Neural cell (in vitro differentiated cells): ENCODE measurements at regions not wholly inside any gene's neighbourhood (a gene's known extent, or its start where the extent isn't known, plus 50 kb on each side); places are given as distances from the start of the nearest gene placed in this dataset.

Experiments
- EP300 ChIP-seq: fragments of 450-650 bp; conservative IDR thresholded peaks from 2 replicates; pipeline ENCODE4 v1.6.1; 2014; ENCODE audit warnings: antibody characterized with exemption, mild to moderate bottlenecking, moderate library complexity; ENCODE audit not compliant: poor library complexity, severe bottlenecking
- POLR2AphosphoS5 ChIP-seq: IDR thresholded peaks from 2 replicates; pipeline ENCODE4 v1.6.1; 2012
- TAF1 ChIP-seq: IDR thresholded peaks from 2 replicates; pipeline ENCODE4 v1.6.1; 2012; ENCODE audit warnings: low read depth
- TF ChIP-seq, protein P1 (sequence below): fragments of 450-650 bp; IDR thresholded peaks from 2 replicates; pipeline ENCODE4 v1.5.1; 2014; ENCODE audit warnings: antibody characterized with exemption, mild to moderate bottlenecking, moderate library complexity; ENCODE audit not compliant: poor library complexity, severe bottlenecking

GRCh38 chr1:37255868-37256267, 218.5 kb upstream of the ZC3H12A start:
- TF ChIP-seq, protein P1, sequence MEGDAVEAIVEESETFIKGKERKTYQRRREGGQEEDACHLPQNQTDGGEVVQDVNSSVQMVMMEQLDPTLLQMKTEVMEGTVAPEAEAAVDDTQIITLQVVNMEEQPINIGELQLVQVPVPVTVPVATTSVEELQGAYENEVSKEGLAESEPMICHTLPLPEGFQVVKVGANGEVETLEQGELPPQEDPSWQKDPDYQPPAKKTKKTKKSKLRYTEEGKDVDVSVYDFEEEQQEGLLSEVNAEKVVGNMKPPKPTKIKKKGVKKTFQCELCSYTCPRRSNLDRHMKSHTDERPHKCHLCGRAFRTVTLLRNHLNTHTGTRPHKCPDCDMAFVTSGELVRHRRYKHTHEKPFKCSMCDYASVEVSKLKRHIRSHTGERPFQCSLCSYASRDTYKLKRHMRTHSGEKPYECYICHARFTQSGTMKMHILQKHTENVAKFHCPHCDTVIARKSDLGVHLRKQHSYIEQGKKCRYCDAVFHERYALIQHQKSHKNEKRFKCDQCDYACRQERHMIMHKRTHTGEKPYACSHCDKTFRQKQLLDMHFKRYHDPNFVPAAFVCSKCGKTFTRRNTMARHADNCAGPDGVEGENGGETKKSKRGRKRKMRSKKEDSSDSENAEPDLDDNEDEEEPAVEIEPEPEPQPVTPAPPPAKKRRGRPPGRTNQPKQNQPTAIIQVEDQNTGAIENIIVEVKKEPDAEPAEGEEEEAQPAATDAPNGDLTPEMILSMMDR, result no peak
- TF ChIP-seq POLR2AphosphoS5 (no peak), TAF1 (no peak), EP300 (no peak)
